ENCODE measurements at regions not wholly inside any gene's neighbourhood (a gene's known extent, or its start where the extent isn't known, plus 50 kb on each side); places are given as distances from the start of the nearest gene placed in this dataset.

- TF ChIP-seq POLR2A (IDR thresholded peaks at IDR 0.05) (no peak), CTCF (IDR thresholded peaks at IDR 0.05) (no peak)
Measured at GRCh38 chr2:225938991-225939390, 539.5 kb downstream of the NYAP2 start.

Data from heart left ventricle (tissue), 13 donors.